PFSK-1 (cell line): ENCODE measurements at regions not wholly inside any gene's neighbourhood (a gene's known extent, or its start where the extent isn't known, plus 50 kb on each side); places are given as distances from the start of the nearest gene placed in this dataset.

Experiments used
- FOXP2 ChIP-seq: optimal IDR thresholded peaks from 2 replicates; pipeline ENCODE3; 2011; ENCODE audit warnings: borderline replicate concordance, control low read depth, inconsistent platforms; ENCODE audit not compliant: insufficient read depth; ENCODE audit errors: extremely low read length, extremely low read depth
- POLR2AphosphoS5 ChIP-seq: IDR thresholded peaks from 2 replicates; pipeline ENCODE4 v1.6.1; 2012; ENCODE audit warnings: low read depth, mild to moderate bottlenecking, control low read depth, low read length, moderate library complexity
- SIN3A ChIP-seq: IDR thresholded peaks from 2 replicates; pipeline ENCODE4 v1.6.1; 2012; ENCODE audit warnings: mild to moderate bottlenecking, low read length, moderate library complexity, borderline replicate concordance; ENCODE audit not compliant: insufficient read depth
- TAF1 ChIP-seq: IDR thresholded peaks from 2 replicates; pipeline ENCODE4 v1.6.1; 2012; ENCODE audit warnings: low read length, control low read depth, borderline replicate concordance; ENCODE audit not compliant: insufficient read depth
- TF ChIP-seq, protein P1 (sequence below), 2 experiments: IDR thresholded peaks; 2 replicates each; pipeline versions ENCODE4 v1.6.1 to v1.8.0; 2011 to 2012; ENCODE audit warnings: low read depth in 2 of 2, low read length in 2 of 2, control low read depth in 1 of 2, inconsistent platforms in 1 of 2, mild to moderate bottlenecking in 1 of 2, moderate library complexity in 1 of 2; ENCODE audit not compliant: insufficient read depth in 1 of 2

- TF ChIP-seq, protein P1, sequence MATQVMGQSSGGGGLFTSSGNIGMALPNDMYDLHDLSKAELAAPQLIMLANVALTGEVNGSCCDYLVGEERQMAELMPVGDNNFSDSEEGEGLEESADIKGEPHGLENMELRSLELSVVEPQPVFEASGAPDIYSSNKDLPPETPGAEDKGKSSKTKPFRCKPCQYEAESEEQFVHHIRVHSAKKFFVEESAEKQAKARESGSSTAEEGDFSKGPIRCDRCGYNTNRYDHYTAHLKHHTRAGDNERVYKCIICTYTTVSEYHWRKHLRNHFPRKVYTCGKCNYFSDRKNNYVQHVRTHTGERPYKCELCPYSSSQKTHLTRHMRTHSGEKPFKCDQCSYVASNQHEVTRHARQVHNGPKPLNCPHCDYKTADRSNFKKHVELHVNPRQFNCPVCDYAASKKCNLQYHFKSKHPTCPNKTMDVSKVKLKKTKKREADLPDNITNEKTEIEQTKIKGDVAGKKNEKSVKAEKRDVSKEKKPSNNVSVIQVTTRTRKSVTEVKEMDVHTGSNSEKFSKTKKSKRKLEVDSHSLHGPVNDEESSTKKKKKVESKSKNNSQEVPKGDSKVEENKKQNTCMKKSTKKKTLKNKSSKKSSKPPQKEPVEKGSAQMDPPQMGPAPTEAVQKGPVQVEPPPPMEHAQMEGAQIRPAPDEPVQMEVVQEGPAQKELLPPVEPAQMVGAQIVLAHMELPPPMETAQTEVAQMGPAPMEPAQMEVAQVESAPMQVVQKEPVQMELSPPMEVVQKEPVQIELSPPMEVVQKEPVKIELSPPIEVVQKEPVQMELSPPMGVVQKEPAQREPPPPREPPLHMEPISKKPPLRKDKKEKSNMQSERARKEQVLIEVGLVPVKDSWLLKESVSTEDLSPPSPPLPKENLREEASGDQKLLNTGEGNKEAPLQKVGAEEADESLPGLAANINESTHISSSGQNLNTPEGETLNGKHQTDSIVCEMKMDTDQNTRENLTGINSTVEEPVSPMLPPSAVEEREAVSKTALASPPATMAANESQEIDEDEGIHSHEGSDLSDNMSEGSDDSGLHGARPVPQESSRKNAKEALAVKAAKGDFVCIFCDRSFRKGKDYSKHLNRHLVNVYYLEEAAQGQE (IDR thresholded peaks at IDR 0.05; ENCODE audit: insufficient read depth in 1 of 2, low read depth in 2 of 2, low read length in 2 of 2) = peak; percentile 80 to 97
- no peak for TF ChIP-seq TAF1
- no peak for TF ChIP-seq SIN3A
Measured at GRCh38 chr5:30808996-30809395, 384.5 kb upstream of the CDH6 start.

DNA sequence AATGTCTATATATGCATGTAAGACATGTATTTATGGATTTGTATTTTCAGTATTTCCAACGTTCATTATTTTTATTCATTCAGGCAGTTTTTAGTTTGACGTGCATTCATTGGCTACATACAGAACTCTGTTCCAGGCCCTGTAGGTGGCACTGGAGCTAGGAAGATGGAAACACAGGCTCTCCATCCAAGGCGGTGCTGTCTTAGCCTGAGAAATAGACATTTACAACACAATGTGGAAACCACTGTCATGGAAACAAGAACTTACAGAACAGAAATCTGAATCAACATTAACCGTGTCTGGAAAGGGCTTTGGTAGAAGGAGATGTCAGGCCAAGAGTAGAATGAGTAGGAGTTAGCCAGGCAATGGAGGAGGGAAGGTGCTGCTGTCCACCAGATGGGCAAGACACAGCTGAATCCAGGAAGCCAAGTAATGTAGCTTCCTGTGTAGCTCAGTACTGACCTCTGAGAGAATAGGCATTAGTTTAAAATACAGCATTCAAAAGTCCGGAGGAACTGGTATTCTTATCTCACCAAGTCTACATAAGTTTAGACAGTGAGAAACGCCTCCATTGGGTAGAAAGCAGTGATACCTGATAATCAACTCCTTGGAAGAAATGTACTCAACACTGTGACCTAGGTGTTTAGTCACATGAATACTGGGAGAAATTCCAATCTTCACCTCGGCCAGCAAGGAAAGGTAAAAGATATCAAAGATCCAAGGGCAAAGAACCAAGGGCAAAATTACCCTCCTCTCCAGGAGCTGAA lies 388.6 kb upstream of the CDH6 start:
- TF ChIP-seq POLR2AphosphoS5 = no peak
- TF ChIP-seq, protein P1 (IDR thresholded peaks at IDR 0.05; ENCODE audit: insufficient read depth in 1 of 2, low read depth in 2 of 2, low read length in 2 of 2) = peak in 1 of 2 experiments; percentile 80; a peak in 1 of 4 replicates
- TF ChIP-seq SIN3A = no peak
- TF ChIP-seq TAF1 = no peak
- no peak for TF ChIP-seq FOXP2

- TF ChIP-seq POLR2AphosphoS5 (no peak), TAF1 (no peak), FOXP2 (no peak), SIN3A (no peak)
- TF ChIP-seq, protein P1 (IDR thresholded peaks at IDR 0.05; ENCODE audit: insufficient read depth in 1 of 2, low read depth in 2 of 2, low read length in 2 of 2) = no peak
Measured at GRCh38 chr5:30802961-30803705, 390.4 kb upstream of the CDH6 start.

DNA sequence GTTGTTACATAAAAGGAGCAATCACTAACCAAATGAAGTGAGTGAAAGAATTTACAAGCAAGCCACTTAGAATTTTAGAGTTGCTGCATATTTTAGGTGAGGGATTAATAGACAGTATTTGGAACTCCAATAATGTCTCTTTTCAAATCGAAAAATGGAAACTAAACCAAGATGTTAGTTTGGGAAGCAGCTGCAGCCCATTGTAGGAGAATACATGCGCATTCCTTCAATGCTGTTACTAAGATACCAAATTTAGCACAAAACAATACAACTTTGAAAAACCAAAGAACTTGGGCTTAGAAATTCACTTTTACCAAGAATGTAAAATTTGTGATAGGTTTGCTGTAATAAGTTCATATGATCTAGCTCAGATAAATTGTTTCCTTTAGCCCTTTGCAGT lies 411.8 kb upstream of the CDH6 start:
- TF ChIP-seq POLR2AphosphoS5 (no peak), FOXP2 (no peak), TAF1 (no peak), SIN3A (no peak)
- TF ChIP-seq, protein P1 (IDR thresholded peaks at IDR 0.05; ENCODE audit: insufficient read depth in 1 of 2, low read depth in 2 of 2, low read length in 2 of 2) = no peak
